Stimulated activated CD4-positive, alpha-beta T cell treated with anti-CD3 and anti-CD28 coated beads, Interleukin-4, amount 100 ng/mL, for 4 hours (primary cell): ENCODE measurements at regions not wholly inside any gene's neighbourhood (a gene's known extent, or its start where the extent isn't known, plus 50 kb on each side); places are given as distances from the start of the nearest gene placed in this dataset.

Source experiments
- DNase-seq, 2 experiments: peaks; one replicate each; pipeline ENCODE4 v3.0.0-alpha.2; 2020

DNA sequence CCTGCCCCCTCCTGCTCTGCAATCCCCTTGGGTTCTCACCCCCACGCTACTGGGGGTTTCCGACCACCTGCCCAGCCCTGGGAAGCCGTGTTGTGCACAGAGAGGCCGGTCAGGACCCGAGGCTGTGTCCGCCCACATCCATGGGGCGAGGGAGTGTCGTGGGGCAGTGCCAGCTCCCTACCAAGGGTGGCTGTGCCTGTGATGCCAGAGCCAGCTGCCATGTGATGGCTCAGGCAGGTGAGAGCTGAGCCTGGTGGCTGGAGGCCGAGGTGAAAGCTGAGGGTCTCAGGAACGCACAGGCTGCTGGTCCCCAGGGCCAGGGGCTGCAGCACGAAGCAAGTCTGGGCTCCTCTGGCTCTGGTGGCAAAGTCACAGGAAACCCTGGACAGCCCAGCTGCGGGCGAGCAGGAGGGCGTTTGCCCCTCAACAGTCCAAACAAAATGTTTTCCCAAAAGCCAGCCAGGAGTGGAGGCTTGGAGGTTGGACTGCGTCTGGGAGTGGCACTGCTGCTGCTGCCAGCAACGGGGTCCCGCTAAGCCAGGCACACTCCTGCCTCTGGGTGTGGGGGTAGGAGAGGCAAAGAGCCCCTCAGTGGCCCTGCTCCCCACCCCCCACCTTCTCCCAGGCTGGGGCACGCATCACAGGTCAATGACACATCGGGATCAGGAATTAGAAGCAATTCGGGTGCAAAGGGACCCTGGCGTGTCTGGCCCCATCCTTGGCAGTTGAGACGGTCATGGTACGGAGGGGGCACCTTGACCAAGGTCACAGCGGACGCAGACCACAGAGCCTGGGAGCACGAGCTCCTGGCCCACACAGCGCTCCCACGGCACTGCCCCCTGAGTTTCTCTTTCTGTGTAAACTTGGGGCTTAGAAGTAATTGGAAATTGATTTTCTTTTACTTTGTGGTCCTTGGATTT is 72.4 kb upstream of the GPC1 start:
- no peak for DNase-seq

DNA sequence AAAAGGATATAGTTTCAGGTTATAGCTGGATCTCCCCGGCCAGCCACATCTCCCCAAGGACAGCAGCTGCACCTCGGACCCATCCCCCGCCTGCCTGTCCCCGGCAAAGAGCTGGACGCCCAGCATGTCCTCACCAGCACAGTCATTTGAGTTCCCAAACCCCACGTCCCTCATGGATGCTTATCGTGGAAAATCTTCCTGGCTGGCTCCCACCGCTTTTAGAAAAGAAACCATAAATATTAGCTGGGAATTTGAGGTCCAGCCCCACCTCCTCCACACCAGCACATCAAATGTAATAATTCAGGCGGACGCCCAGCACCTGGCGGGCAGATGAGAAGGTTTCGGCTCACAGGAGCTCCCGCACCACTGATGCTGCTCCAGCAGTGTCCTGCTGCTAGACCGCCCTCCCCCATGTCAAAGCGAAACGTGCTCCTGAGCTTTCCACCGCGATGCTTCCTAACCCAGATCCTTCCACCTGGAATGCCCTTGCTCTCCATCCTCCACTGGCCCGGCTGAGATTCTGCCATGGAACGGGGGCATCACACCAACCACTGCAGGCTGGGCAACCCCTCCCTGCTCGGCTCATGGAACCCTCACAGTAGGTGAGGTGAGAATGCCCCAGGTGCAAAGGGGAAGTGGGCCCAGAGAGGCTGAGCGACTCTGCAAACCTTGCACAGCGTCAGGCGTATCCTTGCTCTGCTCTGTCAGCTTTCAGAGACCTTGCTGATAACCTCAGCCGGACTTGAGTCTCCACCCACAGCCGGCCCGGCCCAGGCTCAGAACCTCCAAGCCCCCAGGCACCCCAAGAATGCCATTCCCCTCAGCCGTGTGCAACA is 71.5 kb upstream of the GPC1 start:
- no peak for DNase-seq

DNA sequence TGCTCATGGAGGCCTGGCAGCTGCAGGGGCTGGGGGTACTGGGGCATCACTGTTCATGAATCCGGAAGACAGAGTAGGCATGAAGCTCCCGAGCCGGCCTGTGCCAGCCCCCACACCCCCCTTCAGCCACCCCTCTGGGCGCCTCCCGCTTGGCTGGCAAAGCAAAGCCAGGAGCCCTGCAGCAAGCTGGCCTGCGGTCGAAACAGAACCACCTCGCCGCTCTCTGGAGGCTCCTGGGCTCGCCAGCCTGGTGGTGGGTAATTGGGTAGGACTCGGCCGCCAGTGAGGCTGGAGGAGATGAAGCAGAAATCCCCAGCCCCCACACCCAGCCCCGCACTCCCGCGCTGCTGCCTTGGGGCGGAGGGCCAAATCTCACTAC is 70.9 kb upstream of the GPC1 start:
- DNase-seq: no peak

DNA sequence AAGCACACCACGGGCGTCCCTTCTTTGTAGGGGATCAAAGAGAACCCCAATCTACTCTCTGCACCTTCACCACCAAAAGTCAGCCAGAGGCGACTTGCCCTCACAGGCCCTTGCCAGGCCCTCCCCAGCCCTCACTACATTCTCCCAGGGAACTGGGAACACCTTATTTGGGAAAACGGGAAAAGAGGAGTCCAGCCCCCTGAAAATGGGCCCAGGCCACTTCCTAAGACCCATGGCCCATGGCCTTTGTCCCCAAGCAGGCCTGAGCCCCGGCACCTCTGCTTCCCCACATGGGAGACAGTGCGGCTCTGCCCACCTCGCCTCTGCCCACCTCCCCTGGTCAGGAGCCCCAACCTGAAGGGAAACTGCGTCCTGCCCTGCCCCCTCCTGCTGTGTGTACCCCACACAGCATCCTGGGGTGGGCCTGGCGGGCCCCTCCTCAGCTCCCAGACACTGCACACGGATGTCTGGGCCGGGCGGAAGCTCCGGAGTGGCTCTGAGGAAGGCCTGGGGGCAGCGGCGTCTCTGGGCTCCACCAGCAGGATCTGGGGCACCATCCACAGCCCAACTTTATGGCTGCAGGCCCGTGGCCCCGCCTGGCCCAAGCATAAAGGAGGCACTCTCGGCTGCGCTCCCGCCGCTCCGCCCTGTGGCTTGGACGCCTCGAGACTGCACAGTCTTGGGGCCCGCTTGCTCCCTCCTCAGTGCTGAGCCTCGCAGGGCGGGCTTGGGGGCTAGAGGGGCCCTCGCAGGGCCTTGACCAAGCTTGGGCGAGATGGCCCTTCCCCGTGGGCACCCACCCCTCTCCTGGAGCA is 70.3 kb upstream of the GPC1 start:
- DNase-seq: no peak

DNA sequence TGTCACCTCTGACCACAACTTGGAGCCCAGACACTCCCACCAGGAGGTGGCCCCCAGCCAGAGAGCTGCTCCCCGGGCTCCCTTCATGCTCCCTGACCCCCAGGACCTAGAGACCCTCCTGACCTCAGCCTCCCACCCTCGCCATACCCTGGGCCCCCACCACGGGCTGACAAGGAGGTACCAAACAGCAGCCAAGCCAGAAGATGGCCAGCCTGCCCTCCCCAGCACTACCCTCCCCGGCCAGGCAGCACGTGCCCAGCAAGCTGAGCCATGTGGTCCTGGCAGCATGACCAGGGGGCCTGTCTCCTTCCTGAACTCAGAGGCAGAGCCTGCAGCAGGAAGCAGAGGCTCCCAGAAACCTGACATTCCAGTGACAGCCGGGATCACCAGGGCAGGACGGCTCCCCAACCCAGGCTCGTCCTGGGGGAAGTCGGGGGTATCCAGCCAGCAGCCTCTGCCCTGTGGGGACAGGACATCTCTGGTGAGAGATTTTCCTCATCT is 69.4 kb upstream of the GPC1 start:
- no peak for DNase-seq

DNA sequence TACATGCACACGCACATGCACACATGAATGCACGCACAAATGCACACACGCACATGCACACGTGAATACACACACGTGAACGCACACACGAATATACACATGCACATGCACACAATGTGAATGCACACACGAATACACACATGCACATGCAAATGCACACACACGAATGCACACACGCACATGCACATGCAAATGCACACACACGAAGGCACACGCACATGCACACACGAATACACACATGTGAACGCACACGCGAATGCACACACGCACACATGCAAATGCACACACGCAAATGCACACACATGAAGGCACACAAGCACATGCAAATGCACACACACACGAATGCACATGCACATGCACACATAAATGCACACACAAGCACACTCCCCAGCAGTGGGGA is 68.6 kb upstream of the GPC1 start:
- no peak for DNase-seq

DNA sequence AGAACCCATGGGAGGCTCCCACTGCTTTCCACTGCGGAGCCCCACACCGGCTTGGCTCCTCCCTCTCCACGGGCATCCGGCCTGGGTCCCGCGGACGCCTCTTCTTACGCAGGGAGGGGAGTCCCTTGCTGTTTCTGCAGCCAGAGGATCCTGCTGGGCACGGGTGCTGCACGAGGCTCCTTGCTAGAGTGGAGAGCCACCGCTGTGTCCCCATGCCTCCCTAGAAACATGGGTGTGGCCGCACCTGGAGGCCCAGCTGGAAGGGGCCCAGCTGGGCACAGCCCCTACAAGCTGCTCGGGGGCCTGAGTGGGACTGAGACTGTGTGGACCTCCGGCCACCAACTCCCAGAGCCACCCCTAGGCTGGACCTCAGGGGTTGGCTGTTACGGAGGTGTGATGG is 67.7 kb upstream of the GPC1 start:
- no peak for DNase-seq

DNA sequence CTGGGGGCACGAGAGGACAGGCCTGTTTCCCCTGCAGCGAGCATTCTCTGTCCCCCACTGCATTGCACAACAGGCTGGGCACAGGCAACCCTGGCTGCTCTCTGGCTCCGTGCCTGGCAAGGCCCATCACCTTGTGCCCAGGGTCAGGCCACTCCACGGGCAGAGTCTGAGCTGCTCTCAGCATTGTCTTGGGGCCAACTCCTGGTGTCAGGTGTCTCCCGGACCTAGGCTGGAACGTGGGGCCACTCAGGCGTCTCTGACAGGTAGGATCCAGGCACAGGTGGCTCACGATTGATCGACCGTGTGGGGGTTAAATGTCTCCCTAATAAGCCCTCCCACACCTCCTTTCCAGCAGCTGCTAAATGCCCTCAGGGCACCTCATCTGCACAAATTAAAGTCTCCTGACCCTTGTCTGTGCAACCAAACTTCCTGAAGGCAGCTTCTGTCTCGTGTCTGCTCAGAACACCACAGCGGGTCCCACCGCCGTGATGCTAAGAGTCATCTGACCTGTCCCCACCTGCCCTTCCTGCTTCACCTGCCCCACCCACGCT is 66.6 kb upstream of the GPC1 start:
- no peak for DNase-seq

DNA sequence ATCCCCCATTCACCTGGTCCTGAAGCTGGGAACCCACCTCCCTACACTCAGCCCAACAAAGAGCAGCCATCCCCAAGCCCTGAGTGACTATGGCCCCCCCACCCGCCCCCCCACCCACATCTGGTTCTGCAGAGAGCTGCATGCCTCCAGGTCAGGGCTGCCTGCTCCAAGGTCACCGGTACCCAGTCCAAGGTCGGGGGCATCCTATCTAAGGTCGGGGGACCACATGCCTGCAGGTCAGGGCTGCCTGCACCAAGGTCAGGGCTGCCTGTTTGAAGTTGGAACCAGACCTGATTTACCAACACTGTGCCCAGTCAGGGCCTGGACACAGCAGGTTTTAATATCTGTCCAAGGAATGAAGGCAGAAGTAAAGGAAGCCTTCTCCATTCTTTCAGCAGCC is 66.1 kb upstream of the GPC1 start:
- DNase-seq: no peak

DNA sequence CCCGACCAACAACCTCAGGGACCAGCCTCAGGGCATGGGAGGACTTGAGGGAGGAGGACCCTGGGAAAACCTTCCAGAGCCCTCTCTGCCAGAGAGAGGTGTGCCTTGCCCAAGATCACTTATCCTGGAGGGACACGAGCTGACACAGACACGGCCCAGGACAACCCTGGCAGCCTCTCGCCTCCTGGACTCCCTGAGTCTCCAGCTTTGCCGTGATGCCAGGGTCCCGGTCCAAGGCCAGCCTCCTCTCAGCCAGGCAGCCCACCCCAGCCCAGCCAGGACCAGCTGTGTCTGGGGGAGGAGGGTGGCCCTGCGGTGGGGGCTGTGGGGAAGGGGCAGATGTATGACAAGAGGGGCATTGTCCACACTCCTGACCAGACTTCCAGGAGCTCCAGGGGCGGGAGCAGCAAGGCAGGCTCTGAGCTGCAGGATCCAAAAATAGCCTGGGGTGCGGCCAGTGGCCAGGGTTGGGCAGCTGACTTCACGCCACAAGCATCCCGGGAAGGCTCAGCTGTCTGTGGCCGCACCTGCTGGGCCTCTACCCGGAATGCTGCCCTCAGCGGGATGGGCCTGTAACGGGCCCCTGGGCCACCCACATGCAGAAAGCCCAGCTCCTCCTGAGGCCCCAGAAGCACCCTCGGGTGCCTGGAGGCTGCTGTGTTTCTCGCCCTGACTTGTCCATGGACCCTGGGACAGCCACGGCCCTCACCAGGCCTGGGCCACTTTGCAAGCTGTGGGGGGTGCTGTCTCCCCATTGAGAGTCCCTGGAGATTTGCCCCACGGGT is 65.5 kb upstream of the GPC1 start:
- no peak for DNase-seq

DNA sequence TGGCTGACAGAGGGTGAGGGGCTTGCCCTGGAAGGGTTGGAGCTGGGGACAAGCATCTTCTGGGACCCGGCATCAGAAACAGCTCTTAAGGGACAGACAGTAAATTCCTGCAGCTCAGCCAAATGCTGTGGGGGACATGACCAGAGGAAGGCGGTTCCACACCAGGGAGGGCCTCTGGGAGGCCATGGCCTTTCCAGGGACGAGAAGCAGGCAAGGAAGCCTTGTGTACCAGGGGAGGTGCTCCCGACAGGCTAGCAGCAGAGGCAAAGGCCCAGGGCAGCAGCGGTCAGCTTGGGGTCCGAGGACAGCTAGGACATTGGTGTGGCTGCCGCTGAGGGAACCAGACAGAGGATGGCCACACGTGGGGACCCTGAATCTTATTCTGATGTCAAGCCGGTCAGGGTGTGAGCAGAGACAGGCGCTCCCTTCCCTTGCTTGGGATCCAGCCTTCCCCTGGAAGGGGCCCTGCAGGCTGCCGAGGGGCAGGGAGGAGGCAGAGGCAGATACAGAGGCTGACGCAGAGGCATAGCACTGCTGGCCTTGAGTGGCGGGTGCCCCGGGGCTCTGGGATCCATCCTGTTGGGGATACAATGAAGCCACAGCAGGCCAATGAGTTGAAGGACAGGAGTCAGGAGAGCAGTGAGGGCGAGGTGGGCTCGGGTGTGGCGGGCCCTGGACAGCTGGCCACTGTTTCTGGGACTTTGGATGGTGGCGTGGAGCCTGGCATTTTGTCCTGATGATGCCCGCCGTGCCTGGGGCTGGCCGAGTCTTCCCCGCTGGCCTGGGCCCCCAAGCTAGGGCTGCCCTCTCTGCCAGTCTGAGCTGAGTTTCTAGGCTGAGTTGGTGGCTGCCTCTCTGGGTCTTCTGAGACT is 64.1 kb upstream of the GPC1 start:
- DNase-seq: no peak

DNA sequence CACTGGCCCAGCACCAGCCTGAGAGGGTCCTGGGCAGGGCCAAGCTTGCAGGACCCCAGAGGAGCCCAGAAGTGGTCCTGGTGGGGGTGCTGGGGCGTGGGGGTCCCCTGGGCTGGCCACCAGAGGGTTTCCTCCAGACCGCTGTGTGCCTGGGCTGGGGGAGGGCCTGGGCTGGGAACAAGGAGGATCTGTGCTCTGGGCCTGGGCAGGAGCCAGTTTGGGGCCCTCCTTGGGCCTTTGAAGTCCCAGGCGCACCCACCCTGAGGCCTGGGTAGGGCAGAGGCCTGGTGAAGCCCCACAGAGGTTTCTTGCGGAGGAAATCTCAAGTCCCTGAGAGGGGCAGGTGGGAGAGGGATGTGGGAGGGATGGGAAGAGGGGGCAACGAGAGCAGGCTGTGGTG is 63.4 kb upstream of the GPC1 start:
- no peak for DNase-seq

DNA sequence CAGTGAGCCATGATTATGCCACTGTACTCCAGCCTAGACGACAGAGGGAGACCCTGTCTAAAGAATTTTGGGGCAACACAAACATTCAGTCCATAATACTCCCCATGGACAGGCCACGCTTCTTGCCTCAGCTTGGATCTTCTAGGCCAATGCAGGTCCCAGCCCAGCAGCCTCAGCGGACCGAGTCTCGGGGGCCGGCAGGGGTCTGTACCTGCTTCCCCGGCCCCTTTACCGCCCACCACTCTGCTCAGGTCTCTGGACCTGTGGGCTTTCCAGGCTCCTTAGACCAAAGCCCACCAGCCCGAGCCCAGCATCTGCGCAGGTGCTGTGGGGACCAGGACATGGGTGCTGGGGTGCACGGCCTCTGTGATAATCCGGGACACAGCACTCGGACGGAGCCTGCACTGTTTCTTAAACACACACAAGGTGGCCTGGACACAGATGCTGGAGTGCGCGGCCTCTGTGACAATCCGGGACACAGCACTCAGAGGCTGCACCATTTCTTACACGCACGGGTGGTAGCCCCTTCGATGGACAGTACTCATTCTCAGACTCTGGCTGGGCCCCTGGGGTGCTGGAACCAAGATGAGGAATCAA is 62.1 kb upstream of the GPC1 start:
- DNase-seq: no peak

DNA sequence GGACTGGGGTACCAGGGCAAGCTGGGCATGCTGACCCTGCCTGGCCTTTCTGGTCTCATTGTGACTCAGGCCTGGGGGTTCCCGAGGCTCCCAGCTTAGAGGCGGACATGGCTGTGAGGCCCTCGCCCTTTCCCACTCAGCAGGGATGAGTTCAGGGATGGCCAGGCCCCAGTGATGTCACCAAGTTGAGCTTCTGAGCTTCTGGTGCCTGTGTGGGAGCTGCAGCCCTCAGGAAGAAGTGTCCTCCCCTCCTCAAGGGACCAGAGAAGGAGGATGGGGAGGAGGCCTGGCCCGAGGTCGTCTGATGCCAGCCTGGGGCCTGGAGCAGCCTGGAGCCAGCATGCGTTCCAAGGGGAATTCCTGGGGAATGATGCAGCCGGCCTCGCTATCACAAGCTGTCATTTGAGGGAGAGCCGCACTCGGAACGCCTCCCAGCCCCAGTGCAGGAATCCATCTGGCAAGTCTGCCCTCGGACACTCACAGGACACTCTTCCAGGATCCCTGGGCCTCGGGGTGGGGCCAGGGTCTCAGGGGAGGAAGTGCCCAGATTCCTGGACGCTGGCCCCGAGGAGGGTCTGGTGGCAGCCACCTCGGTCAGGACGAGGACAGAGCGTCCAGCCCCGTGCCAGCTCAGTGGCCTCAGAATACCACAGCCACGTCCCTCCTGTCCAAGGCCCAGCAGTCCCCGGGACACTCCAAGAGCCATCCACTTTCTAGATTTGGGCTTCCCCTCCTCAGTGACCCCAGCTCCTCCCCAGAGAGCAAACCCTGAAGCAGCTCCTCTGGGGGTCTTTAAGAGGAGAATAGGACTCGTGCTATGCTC is 61.2 kb upstream of the GPC1 start:
- no peak for DNase-seq

DNA sequence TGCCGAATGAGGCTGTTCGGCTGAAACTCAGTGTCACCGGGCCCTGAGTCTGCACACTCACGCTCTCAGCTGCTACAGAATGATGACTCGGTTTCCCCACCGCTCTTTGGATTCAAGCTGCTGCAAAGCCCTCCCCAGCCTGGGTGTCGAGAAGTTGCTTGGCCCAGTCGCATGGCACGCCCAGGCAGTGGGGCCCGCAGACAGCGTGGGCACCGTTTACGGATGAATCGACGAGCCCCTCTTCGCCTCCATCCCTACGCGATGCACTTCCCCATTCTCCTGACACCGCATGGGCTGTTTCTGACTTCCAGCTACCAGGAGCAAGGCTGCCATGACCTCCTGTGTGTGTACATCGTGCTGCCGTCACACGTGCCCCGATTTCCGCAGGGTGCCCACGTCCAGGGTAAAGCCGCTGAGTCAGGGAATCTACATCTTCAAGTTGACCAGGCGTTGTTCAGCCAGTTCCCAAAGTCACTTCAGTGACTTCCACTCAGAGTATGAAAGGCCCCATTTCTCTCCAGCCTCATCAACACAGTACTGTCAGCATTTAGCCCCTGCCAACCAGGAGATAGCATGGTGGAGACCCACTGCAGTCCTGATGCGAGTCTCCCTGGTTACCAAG is 60.3 kb upstream of the GPC1 start:
- DNase-seq: no peak

DNA sequence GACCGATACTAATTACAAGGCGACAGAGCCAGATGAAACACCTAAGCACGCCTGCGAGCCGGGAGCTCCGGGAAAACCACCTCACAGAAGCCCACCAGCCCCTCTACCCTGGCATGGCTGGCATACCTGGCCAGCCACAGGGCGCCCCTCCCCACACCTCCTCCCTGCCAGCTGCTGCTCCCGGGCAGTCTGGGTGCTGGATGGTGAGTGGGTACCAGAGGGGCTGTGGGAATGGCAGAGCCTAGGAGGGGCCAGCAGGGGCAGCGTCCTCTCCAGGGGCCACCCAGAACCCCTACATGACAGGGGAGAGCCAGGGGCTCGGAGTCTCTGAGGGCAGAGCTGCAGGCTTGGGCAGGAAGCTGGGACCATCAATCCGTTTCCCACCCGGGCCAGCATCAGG is 58.7 kb upstream of the GPC1 start:
- DNase-seq: no peak

DNA sequence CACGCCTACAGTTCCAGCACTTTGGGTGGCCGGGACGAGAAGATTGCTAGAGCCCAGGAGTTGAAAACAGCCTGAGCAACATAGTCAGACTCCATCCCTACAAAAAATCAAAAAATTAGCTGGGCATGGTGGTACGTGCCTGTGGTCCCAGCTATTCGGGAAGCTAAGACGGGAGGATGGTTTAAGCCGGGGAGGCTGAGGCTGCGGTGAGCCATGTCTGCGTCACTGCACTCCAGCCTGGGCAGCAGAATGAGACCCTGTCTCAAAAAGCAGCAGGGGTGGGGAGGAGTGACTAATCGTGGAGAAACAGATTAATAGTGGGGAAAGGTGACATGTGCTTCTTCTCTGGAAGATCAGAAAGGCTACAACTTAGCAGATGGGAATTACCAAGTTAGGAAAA is 58.1 kb upstream of the GPC1 start:
- DNase-seq: no peak

DNA sequence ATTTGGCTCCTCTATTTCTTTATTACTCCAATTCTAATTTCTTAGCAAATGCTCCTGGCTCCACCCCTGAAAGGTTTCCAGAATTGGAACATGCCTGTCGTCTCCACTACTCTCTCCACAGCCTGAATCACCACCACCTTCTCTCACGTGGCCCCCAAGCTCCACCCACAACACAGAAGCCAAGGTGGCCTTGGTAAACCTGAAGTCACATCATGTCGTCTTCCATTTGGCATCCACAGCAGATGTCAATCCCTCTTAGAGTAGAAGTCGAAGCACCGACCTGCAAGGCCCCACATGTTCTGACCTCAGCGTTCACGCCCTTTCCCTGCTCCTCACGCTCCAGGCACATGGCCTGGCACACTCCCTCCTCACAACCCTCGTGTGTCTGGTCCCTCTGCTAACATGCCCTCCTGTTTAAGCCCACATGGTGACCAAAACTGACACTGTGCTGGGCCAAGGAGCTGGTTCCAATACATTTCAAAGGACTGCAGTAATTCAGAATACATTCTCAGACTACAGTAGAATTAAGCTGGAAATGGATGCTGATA is 56.3 kb upstream of the GPC1 start:
- no peak for DNase-seq
